ENCODE measurements at regions not wholly inside any gene's neighbourhood (a gene's known extent, or its start where the extent isn't known, plus 50 kb on each side); places are given as distances from the start of the nearest gene placed in this dataset.

- TF ChIP-seq CREB5 (CRISPR knock-in tag; IDR thresholded peaks at IDR 0.05; ENCODE audit: low read depth) (no peak), ZNF8 (CRISPR knock-in tag; IDR thresholded peaks at IDR 0.05) (no peak), GLIS3 (CRISPR knock-in tag; IDR thresholded peaks at IDR 0.05) (no peak), ZFP30 (CRISPR knock-in tag; IDR thresholded peaks at IDR 0.05) (no peak), PPARA (CRISPR knock-in tag; IDR thresholded peaks at IDR 0.05; ENCODE audit: borderline replicate concordance) (no peak), PATZ1 (CRISPR knock-in tag; IDR thresholded peaks at IDR 0.05; ENCODE audit: borderline replicate concordance) (no peak), OSR1 (CRISPR knock-in tag; IDR thresholded peaks at IDR 0.05) (no peak), CSDC2 (CRISPR knock-in tag; IDR thresholded peaks at IDR 0.05) (no peak), ARNTL (CRISPR knock-in tag; IDR thresholded peaks at IDR 0.05; ENCODE audit: borderline replicate concordance, low read depth) (no peak), TCF4 (CRISPR knock-in tag; IDR thresholded peaks at IDR 0.05; ENCODE audit: borderline replicate concordance) (no peak), POU6F1 (CRISPR knock-in tag; IDR thresholded peaks at IDR 0.05; ENCODE audit: borderline replicate concordance, low read depth) (no peak), ZC3H10 (CRISPR knock-in tag; IDR thresholded peaks at IDR 0.05) (no peak), SNAI2 (CRISPR knock-in tag; IDR thresholded peaks at IDR 0.05) (no peak)
- no peak for ATAC-seq
Observed at GRCh38 chr2:16264491-16264890, 324.1 kb downstream of the MYCN start.

- no peak for ATAC-seq
- TF ChIP-seq TCF4 (CRISPR knock-in tag; IDR thresholded peaks at IDR 0.05; ENCODE audit: borderline replicate concordance) (no peak), TSHZ2 (CRISPR knock-in tag; IDR thresholded peaks at IDR 0.05) (no peak), GLIS3 (CRISPR knock-in tag; IDR thresholded peaks at IDR 0.05) (no peak), OSR1 (CRISPR knock-in tag; IDR thresholded peaks at IDR 0.05) (no peak), ZFP3 (CRISPR knock-in tag; IDR thresholded peaks at IDR 0.05) (no peak), ISL1 (CRISPR knock-in tag; IDR thresholded peaks at IDR 0.05) (no peak), ZFP30 (CRISPR knock-in tag; IDR thresholded peaks at IDR 0.05) (no peak), POU6F1 (CRISPR knock-in tag; IDR thresholded peaks at IDR 0.05; ENCODE audit: borderline replicate concordance, low read depth) (no peak), CSRNP3 (CRISPR knock-in tag; IDR thresholded peaks at IDR 0.05) (no peak), ARNTL (CRISPR knock-in tag; IDR thresholded peaks at IDR 0.05; ENCODE audit: borderline replicate concordance, low read depth) (no peak), BACH2 (CRISPR knock-in tag; IDR thresholded peaks at IDR 0.05; ENCODE audit: borderline replicate concordance) (no peak), TOX (CRISPR knock-in tag; IDR thresholded peaks at IDR 0.05; ENCODE audit: borderline replicate concordance) (no peak), RARB (CRISPR knock-in tag; IDR thresholded peaks at IDR 0.05) (no peak), PATZ1 (CRISPR knock-in tag; IDR thresholded peaks at IDR 0.05; ENCODE audit: borderline replicate concordance) (no peak), ZNF8 (CRISPR knock-in tag; IDR thresholded peaks at IDR 0.05) (no peak)
Observed at GRCh38 chr2:16263241-16263890, 323.0 kb downstream of the MYCN start.
